Glutamatergic neuron (in vitro differentiated cells): ENCODE measurements at regions not wholly inside any gene's neighbourhood (a gene's known extent, or its start where the extent isn't known, plus 50 kb on each side); places are given as distances from the start of the nearest gene placed in this dataset.

ENCODE experiments used
- DNase-seq: peaks from one replicate; pipeline ENCODE4 v3.0.0; 2022
- H3K27ac Mint-ChIP-seq: one replicate; pipeline ENCODE4 v1.8.0; 2020; ENCODE audit warnings: mild to moderate bottlenecking, mixed read lengths, inconsistent platforms; ENCODE audit not compliant: unreplicated experiment
- H3K27me3 Mint-ChIP-seq: one replicate; pipeline ENCODE4 v1.8.0; 2020; ENCODE audit warnings: mild to moderate bottlenecking, moderate library complexity, mixed read lengths, inconsistent platforms; ENCODE audit not compliant: unreplicated experiment
- H3K36me3 Mint-ChIP-seq: one replicate; pipeline ENCODE4 v1.8.0; 2020; ENCODE audit warnings: mild to moderate bottlenecking, mixed read lengths, inconsistent platforms; ENCODE audit not compliant: unreplicated experiment
- H3K4me1 Mint-ChIP-seq: one replicate; pipeline ENCODE4 v1.8.0; 2020; ENCODE audit warnings: mild to moderate bottlenecking, low read depth, mixed read lengths, inconsistent platforms; ENCODE audit not compliant: unreplicated experiment
- H3K4me3 Mint-ChIP-seq: one replicate; pipeline ENCODE4 v1.8.0; 2020; ENCODE audit warnings: mild to moderate bottlenecking, mixed read lengths, inconsistent platforms; ENCODE audit not compliant: unreplicated experiment
- H3K9me3 Mint-ChIP-seq: one replicate; pipeline ENCODE4 v1.8.0; 2020; ENCODE audit warnings: mild to moderate bottlenecking, moderate library complexity, mixed read lengths, inconsistent platforms; ENCODE audit not compliant: unreplicated experiment
- TF ChIP-seq, protein P1 (sequence below): fragments of 200-600 bp; sonication (generic); IDR thresholded peaks from one replicate; pipeline ENCODE4 v1.5.0; 2021; ENCODE audit not compliant: partially characterized antibody, unreplicated experiment

DNA sequence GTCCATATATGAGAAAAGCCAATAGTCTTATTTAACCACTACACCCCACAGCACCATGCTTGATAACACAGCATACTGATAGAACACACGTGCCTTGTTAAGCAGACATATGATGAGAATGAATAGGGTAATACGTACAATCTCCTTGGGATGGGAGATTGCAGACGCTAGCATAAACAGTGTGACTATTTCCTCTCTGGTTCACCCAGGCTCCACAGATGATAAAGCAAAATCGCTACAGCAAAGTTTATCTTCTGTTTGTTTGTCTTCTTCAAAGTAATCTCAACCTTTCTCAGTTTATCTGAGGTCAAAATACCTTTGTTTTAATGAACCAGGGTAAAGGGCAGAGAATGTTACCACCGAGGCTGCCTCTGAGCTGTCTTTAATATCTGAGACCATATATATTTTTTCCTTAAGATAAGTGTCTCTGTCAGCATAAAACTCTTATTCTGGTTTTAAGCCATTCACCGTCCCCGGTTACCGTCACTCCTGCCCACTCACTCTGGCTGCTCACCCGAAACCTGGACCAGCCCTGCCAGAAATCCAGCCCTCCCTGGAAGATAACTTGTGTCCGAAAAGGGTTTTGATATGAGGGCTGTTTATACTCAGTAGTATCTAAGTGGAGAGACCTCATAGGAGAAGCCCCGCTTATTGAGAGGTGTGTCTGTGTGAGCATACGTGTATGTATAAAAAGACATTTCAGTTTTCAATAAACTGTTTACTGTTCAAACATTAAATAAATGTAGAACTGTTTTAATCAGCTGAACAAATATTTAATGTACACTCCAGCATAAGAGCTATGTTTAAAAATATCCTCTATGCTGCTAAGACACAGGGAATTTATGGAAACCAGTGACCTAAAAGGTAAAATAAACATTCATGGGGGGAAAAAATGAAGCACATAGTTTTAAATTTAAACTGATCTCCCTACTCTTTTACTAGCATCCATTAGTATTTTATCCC is 465.4 kb downstream of the RASEF start:
- Mint-ChIP-seq H3K36me3 (no peaks in the 10 kb centered on the region), H3K27ac (no peak overlapping the region), H3K4me1 (peaks cover 13% of the 10 kb centered on the region), H3K9me3 (peaks cover 1% of the 10 kb centered on the region), H3K4me3 (no peak overlapping the region), H3K27me3 (no peaks in the 10 kb centered on the region)
- TF ChIP-seq, protein P1, sequence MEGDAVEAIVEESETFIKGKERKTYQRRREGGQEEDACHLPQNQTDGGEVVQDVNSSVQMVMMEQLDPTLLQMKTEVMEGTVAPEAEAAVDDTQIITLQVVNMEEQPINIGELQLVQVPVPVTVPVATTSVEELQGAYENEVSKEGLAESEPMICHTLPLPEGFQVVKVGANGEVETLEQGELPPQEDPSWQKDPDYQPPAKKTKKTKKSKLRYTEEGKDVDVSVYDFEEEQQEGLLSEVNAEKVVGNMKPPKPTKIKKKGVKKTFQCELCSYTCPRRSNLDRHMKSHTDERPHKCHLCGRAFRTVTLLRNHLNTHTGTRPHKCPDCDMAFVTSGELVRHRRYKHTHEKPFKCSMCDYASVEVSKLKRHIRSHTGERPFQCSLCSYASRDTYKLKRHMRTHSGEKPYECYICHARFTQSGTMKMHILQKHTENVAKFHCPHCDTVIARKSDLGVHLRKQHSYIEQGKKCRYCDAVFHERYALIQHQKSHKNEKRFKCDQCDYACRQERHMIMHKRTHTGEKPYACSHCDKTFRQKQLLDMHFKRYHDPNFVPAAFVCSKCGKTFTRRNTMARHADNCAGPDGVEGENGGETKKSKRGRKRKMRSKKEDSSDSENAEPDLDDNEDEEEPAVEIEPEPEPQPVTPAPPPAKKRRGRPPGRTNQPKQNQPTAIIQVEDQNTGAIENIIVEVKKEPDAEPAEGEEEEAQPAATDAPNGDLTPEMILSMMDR = no peak
- no peak for DNase-seq

DNA sequence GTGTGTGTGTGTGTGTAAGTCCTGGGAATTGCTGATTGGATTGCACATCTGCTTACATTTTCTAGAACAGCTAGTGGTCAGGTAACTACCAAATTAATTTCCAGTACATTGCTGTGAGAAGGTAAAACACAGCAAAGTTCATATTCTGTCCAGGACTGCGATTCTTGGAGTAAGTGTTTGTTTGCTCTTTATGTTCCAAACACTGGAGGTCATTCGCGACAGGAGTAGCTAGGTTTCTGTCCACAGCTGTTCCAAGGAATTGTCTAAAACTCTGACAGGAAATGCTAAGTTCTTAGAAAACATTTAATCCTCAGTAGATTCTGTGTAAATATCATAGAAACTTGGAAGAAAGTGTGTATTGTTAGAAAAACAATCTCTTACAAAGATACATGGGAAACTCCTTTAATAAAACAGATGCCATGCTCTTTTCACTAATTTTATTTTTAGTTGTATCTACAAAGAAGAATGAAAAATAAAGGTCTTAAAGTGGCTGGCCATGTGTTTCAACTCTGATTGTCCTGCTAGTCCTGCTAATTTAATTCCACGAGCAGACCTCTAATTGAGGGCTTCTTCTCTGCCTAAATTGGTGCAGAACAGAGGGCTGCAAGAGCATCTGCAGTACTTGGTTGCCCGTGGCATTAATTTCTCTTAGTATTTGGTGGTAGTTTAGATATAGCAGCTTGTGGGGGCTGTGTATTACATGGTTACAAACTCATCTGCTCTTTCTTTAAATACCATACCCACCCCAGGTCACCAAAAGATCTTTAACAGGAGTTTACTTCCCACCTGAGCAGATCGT is 464.5 kb downstream of the RASEF start:
- Mint-ChIP-seq H3K4me3 (no peak overlapping the region), H3K9me3 (peaks cover 1% of the 10 kb centered on the region), H3K4me1 (peaks cover 13% of the 10 kb centered on the region), H3K27ac (no peak overlapping the region), H3K36me3 (no peaks in the 10 kb centered on the region), H3K27me3 (no peaks in the 10 kb centered on the region)
- TF ChIP-seq, protein P1 = no peak
- no peak for DNase-seq

DNA sequence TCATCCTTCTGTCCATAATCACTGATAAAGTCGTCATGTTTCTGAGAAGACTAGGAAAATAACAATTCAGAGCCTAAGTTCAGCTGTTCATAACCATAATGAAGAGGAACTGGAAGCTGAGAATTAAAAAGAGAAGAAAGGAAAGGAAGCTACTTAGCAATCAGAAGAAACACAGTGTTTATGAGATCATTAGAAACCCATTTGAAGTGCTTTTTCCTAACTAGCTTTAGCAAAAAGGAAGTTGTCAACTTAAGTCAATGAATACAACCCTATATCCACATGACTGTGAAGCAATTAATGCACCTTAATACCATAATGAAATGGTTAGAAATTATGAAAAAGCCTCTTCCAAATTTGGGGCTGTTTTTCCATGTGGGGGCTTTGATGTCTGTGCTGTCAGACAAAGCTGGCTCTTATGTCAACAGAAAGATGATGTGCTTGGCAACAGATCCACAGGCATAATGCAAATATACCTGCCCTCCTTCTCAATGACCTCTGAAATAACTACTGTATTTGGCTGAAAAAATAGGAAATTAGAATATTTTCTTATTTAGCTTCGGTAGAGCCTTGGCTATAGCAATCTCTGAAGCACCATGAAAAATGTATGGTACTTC is 463.5 kb downstream of the RASEF start:
- Mint-ChIP-seq H3K36me3 (no peaks in the 10 kb centered on the region), H3K27me3 (no peaks in the 10 kb centered on the region), H3K27ac (no peak overlapping the region), H3K9me3 (peaks cover 1% of the 10 kb centered on the region), H3K4me3 (no peak overlapping the region), H3K4me1 (peaks cover 11% of the 10 kb centered on the region)
- TF ChIP-seq, protein P1 = no peak
- no peak for DNase-seq

DNA sequence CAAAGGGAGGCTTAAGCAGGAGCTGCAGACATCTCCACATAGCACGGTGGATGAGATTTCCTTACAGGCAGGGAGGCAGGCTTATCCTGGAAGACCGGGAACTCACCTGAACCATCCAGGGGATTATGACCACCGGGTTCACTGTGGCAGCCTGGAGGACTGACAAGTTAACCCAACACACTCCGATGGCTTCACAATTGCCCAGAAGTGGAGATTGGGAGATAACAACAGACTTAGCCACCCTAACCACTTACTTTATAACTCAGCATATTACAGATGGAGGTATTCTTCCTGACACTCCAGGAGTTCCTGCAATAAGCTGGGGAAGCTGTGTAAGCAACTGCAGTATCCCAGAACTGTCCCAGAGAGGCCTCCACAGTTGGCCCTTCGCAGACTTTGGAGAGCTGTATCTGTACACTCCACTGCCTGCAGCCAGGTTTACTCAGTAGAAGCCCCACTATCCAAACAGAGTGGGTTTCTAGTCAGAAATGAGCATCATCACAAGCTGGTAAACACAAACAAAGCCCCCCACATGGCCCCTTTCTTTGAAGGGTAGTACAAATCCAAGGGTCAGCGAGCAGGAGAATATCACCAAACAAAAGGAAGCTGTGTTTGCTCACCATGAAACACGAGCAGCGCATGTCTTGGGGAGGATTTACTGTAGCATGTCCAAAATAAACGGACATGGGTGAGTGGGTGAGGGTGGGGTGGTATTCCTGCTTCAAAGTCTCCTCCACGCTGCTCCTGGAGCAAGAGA is 462.2 kb downstream of the RASEF start:
- Mint-ChIP-seq H3K4me3 (no peak overlapping the region), H3K4me1 (peaks cover 11% of the 10 kb centered on the region), H3K27ac (no peak overlapping the region), H3K27me3 (no peaks in the 10 kb centered on the region), H3K9me3 (no peaks in the 10 kb centered on the region), H3K36me3 (no peaks in the 10 kb centered on the region)
- no peak for DNase-seq
- TF ChIP-seq, protein P1 = no peak
